IPS DF 6.9 (cell line): ENCODE measurements at regions not wholly inside any gene's neighbourhood (a gene's known extent, or its start where the extent isn't known, plus 50 kb on each side); places are given as distances from the start of the nearest gene placed in this dataset.
"Not testable (repeated sequence)": the region's sequence is repeated elsewhere in the genome, so short reads cannot be mapped to it uniquely, and the experiment has no call there.

ENCODE experiments used
- DNase-seq: peaks from one replicate; pipeline ENCODE4 v3.0.0-alpha.2; 2013; ENCODE audit warnings: low read depth, low spot score
- H3K27ac ChIP-seq: one replicate; pipeline ENCODE4 v1.5.1; 2013; ENCODE audit warnings: low read length, control low read depth
- H3K27me3 ChIP-seq: 2 replicates; pipeline ENCODE4 v1.6.1; 2013; ENCODE audit warnings: mild to moderate bottlenecking, low read length; ENCODE audit not compliant: control insufficient read depth, insufficient read depth
- H3K36me3 ChIP-seq: 2 replicates; pipeline ENCODE4 v1.6.1; 2013; ENCODE audit warnings: low read length; ENCODE audit not compliant: control insufficient read depth, insufficient read depth
- H3K4me1 ChIP-seq: 2 replicates; pipeline ENCODE4 v1.6.1; 2013; ENCODE audit warnings: low read length; ENCODE audit not compliant: control insufficient read depth, insufficient read depth
- H3K4me3 ChIP-seq: 2 replicates; pipeline ENCODE4 v1.5.1; 2013; ENCODE audit warnings: mild to moderate bottlenecking, low read length
- H3K9me3 ChIP-seq: 2 replicates; pipeline ENCODE4 v1.6.1; 2013; ENCODE audit warnings: low read length, inconsistent platforms; ENCODE audit not compliant: control insufficient read depth, insufficient read depth
- WGBS: extraction: QIAGEN DNeasy Blood & Tissue Kit; methylation state at CpG from one replicate; pipeline ENCODE4 v1.1.7; 2013; ENCODE audit warnings: mixed read lengths, missing lambda C conversion rate; ENCODE audit not compliant: insufficient read length, insufficient coverage; 5-methylcytosine and 5-hydroxymethylcytosine counted together

- DNase-seq: no peak
- H3K4me3 ChIP-seq: no peak overlapping the region
- no peaks in the 10 kb centered on the region for H3K36me3 ChIP-seq
- H3K9me3 ChIP-seq: no peaks in the 10 kb centered on the region
- no peaks in the 10 kb centered on the region for H3K27me3 ChIP-seq
- peaks cover 2% of the 10 kb centered on the region for H3K4me1 ChIP-seq
- H3K27ac ChIP-seq: no peak overlapping the region
- WGBS: no CpG with 5 or more reads among the region's 5 CpGs
Observed at GRCh38 chr12:131309700-131310099, 356.0 kb downstream of the ADGRD1 start.

DNA sequence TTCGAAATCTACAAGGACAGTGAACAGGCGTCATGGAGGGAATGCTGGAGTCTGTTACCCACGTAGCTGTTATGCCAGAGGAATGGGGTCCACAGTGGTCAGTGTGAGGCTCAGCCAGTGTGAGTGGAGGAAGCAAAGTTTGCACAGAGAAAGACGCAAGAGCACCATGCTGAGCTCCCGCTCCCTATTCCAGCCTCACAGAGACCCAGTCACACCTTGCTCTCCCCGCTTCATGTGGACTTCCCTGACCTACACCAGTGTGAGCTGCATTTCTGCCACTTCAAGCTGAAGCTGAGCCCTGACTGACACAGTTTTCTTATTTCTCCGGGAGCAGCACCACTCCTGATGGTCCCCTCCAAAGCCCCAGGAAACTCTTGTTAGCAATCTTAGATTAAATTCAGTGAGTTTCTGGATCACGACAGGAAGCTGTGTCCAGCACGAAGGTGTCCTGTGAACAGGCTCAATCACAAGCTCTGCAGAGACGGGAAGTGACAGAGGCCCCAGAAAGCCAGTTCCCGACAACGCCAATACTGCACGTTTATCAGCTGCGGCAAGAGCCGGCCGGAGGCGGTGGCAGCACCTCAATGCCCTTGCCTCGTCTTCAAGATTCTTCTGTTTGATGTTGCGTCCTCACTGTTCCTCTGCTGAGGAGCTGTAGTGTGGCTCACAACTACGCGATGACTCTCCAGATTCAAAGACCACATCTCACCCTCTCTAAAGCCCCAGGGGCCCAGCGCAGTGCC lies 356.7 kb downstream of the ADGRD1 start:
- not testable (repeated sequence) for DNase-seq, H3K36me3 ChIP-seq, H3K27ac ChIP-seq, H3K4me3 ChIP-seq, H3K9me3 ChIP-seq, H3K27me3 ChIP-seq, H3K4me1 ChIP-seq
- no CpG with 5 or more reads among the region's 22 CpGs for WGBS

GRCh38 chr12:131311279-131311722 lies 357.6 kb downstream of the ADGRD1 start:
- H3K27ac ChIP-seq, H3K9me3 ChIP-seq, DNase-seq, H3K36me3 ChIP-seq, H3K27me3 ChIP-seq, H3K4me3 ChIP-seq, H3K4me1 ChIP-seq: not testable (repeated sequence)
- no CpG with 5 or more reads among the region's 12 CpGs for WGBS

GRCh38 chr12:131311764-131312163 lies 358.1 kb downstream of the ADGRD1 start:
- Histone ChIP-seq H3K4me3 (no peak overlapping the region), H3K27ac (no peak overlapping the region), H3K36me3 (no peaks in the 10 kb centered on the region), H3K27me3 (no peaks in the 10 kb centered on the region), H3K4me1 (peaks cover 2% of the 10 kb centered on the region), H3K9me3 (no peaks in the 10 kb centered on the region)
- DNase-seq: no peak
- no CpG with 5 or more reads among the region's 10 CpGs for WGBS

DNA sequence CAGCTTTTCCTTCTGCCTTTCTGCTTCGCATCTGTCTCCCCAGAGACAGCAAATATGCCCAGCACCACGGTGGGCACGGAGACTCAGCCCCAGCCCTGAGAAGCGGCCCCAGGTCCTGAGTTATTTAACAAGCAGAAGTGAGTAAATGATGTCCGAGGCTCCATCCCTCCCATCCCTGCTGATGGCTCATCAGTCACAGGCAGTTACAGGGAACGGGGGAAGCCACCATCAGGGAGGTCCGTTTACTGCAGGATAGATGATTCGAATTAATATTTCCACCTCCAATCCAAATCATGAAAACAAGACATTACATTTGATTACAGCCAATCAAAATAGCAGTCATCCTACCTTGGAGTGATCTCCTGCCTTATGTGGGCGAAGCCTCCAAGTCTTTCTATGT lies 358.7 kb downstream of the ADGRD1 start:
- not testable (repeated sequence) for H3K9me3 ChIP-seq, H3K4me1 ChIP-seq, DNase-seq, H3K27ac ChIP-seq, H3K36me3 ChIP-seq, H3K4me3 ChIP-seq, H3K27me3 ChIP-seq
- WGBS: no CpG with 5 or more reads among the region's 9 CpGs

DNA sequence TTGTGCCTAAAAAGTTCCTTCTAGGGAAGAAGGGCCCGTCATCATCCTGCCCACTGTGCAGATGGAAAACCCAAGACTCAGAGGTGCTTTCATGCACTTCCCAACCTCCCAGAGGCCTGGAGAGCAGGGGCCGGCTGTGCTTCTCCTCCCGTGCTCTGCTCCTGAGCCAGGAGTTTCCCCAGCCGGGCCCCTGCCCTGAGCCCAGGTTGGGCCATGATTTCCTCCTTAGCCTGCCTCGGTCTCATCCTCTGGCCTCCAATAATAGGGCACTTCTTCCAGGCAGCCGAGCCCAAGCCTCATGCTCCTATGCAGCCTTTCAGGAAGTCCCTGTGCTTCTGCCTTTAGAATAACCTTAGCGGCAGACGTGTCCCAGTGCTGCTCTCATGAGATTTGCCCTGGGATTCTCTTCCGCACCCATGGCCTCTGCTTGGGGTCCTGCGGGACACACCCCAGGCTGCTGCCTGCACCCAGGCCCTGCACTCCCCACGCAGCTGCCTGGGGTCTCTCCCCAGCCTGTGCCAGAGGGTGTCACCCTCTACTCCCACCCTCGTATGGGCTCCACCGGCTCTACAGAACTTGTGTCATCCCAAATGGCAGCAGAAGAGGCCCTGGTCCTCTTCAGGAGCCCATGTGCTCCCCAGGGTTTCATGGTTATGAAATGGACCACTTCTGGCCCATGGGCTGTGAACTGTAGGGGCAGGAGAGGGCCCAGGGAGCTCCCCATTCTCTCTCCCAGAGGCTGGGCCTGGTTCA lies 359.3 kb downstream of the ADGRD1 start:
- WGBS: no CpG with 5 or more reads among the region's 13 CpGs
- Histone ChIP-seq H3K27me3 (no peaks in the 10 kb centered on the region), H3K9me3 (no peaks in the 10 kb centered on the region), H3K4me1 (peaks cover 2% of the 10 kb centered on the region), H3K4me3 (no peak overlapping the region), H3K36me3 (no peaks in the 10 kb centered on the region), H3K27ac (no peak overlapping the region)
- no peak for DNase-seq

- H3K36me3 ChIP-seq: no peaks in the 10 kb centered on the region
- H3K9me3 ChIP-seq: no peaks in the 10 kb centered on the region
- DNase-seq: no peak
- no CpG with 5 or more reads among the region's 4 CpGs for WGBS
- H3K27me3 ChIP-seq: no peaks in the 10 kb centered on the region
- no peak overlapping the region for H3K4me3 ChIP-seq
- peaks cover 2% of the 10 kb centered on the region for H3K4me1 ChIP-seq
- no peak overlapping the region for H3K27ac ChIP-seq
Observed at GRCh38 chr12:131313635-131314034, 359.9 kb downstream of the ADGRD1 start.

- no peaks in the 10 kb centered on the region for H3K9me3 ChIP-seq
- H3K4me1 ChIP-seq: peaks cover 2% of the 10 kb centered on the region
- H3K27me3 ChIP-seq: no peaks in the 10 kb centered on the region
- no peak overlapping the region for H3K4me3 ChIP-seq
- no peaks in the 10 kb centered on the region for H3K36me3 ChIP-seq
- no peak for DNase-seq
- no peak overlapping the region for H3K27ac ChIP-seq
Observed at GRCh38 chr12:131314524-131315090, 360.9 kb downstream of the ADGRD1 start.

GRCh38 chr12:131315601-131316000 lies 361.9 kb downstream of the ADGRD1 start:
- no peak overlapping the region for H3K27ac ChIP-seq
- no peaks in the 10 kb centered on the region for H3K27me3 ChIP-seq
- no CpG with 5 or more reads among the region's 3 CpGs for WGBS
- H3K36me3 ChIP-seq: no peaks in the 10 kb centered on the region
- peaks cover 2% of the 10 kb centered on the region for H3K4me1 ChIP-seq
- H3K9me3 ChIP-seq: no peaks in the 10 kb centered on the region
- DNase-seq: no peak
- H3K4me3 ChIP-seq: no peak overlapping the region

- peaks cover 2% of the 10 kb centered on the region for H3K4me1 ChIP-seq
- no peaks in the 10 kb centered on the region for H3K27me3 ChIP-seq
- H3K4me3 ChIP-seq: no peak overlapping the region
- H3K9me3 ChIP-seq: no peaks in the 10 kb centered on the region
- H3K27ac ChIP-seq: no peak overlapping the region
- DNase-seq: no peak
- WGBS: no CpG with 5 or more reads among the region's 6 CpGs
- no peaks in the 10 kb centered on the region for H3K36me3 ChIP-seq
Observed at GRCh38 chr12:131316388-131316787, 362.7 kb downstream of the ADGRD1 start.
